ENCODE measurements at regions not wholly inside any gene's neighbourhood (a gene's known extent, or its start where the extent isn't known, plus 50 kb on each side); places are given as distances from the start of the nearest gene placed in this dataset.

- TF ChIP-seq CTCF (IDR thresholded peaks at IDR 0.05 in 2 of 3, conservative IDR thresholded peaks at IDR 0.05 in 1 of 3; ENCODE audit: borderline replicate concordance in 1 of 3, insufficient read depth in 1 of 3, low read depth in 2 of 3, low read length in 2 of 3) (no peak), FOSL1 (IDR thresholded peaks at IDR 0.05; ENCODE audit: low read depth) (no peak), ZFX (IDR thresholded peaks at IDR 0.05) (no peak)
- Histone ChIP-seq H3K9ac (ENCODE audit: low read length) (no peak overlapping the region), H2AFZ (ENCODE audit: low read depth, low read length, poor library complexity, severe bottlenecking) (no peak overlapping the region), H3K4me3 (replicated peaks in 1 of 2; ENCODE audit: low read depth in 1 of 2, low read length in 2 of 2) (no peak overlapping the region), H3K36me3 (ENCODE audit: control insufficient read depth in 1 of 2, insufficient read depth in 2 of 2, low read length in 2 of 2) (no peaks in the 10 kb centered on the region), H3K4me2 (ENCODE audit: low read length) (no peak overlapping the region), H3K79me2 (ENCODE audit: insufficient read depth, low read length) (no peaks in the 10 kb centered on the region), H3K27me3 (ENCODE audit: insufficient read depth, low read length) (no peaks in the 10 kb centered on the region), H3K9me3 (ENCODE audit: control insufficient read depth in 1 of 2, insufficient read depth in 1 of 2, low read depth in 1 of 2, low read length in 2 of 2) (no peaks in the 10 kb centered on the region), H3K27ac (ENCODE audit: low read depth, low read length) (no peak overlapping the region), H4K20me1 (ENCODE audit: insufficient read depth) (no peaks in the 10 kb centered on the region), H3K9me2 (ENCODE audit: insufficient read depth) (no peaks in the 10 kb centered on the region), H3K4me1 (ENCODE audit: control insufficient read depth in 1 of 2, insufficient read depth in 2 of 2, low read length in 2 of 2) (peaks cover 3 to 5% of the 10 kb centered on the region in 2 experiments; a peak in 2 of 4 replicates)
- DNase-seq (ENCODE audit: low read depth, low spot score) (no peak), ATAC-seq (no peak)
- ChIA-PET POLR2A (no interaction called here), CTCF (no interaction called here), RAD21 (ENCODE audit: low non-redundant PET in 1 of 2, low total read pairs in 2 of 2, uncharacterized antibody in 2 of 2, unreplicated experiment in 2 of 2) (no interaction called here)
- BruUV-seq (replicated peaks), result no TSS peak
- intact Hi-C loops (cut with micrococcal nuclease), result no loop called here
These were observed 76.0 kb downstream of the TMCO5A start for GRCh38 chr15:38010395-38010794.

DNA sequence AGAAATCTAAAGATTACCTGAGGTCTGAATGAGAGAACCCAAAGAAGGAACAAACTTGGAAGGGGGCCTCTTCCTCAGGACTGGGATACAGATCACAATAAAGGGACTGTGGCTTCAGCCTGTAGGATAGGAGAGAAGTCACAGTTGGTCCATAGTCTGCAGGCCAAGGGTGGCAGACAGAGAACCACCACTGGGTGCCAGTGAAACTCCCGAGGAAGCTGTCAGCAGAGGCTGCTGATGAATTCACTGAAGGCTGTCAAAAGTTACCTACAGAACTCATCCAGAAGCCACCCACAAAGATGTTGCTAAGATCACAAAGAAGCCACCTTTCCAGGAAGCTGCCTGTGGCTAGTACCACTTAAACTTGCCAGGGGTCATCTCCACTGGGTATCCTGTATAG is 78.5 kb downstream of the TMCO5A start:
- Histone ChIP-seq H3K9me3 (ENCODE audit: control insufficient read depth in 1 of 2, insufficient read depth in 1 of 2, low read depth in 1 of 2, low read length in 2 of 2) (no peaks in the 10 kb centered on the region), H3K27ac (ENCODE audit: low read depth, low read length) (no peak overlapping the region), H3K79me2 (ENCODE audit: insufficient read depth, low read length) (no peaks in the 10 kb centered on the region), H3K9me2 (ENCODE audit: insufficient read depth) (no peaks in the 10 kb centered on the region), H4K20me1 (ENCODE audit: insufficient read depth) (no peaks in the 10 kb centered on the region), H3K4me3 (replicated peaks in 1 of 2; ENCODE audit: low read depth in 1 of 2, low read length in 2 of 2) (no peak overlapping the region), H3K36me3 (ENCODE audit: control insufficient read depth in 1 of 2, insufficient read depth in 2 of 2, low read length in 2 of 2) (no peaks in the 10 kb centered on the region), H3K4me1 (ENCODE audit: control insufficient read depth in 1 of 2, insufficient read depth in 2 of 2, low read length in 2 of 2) (peaks cover 3 to 5% of the 10 kb centered on the region in 2 experiments; a peak in 2 of 4 replicates), H2AFZ (ENCODE audit: low read depth, low read length, poor library complexity, severe bottlenecking) (no peak overlapping the region), H3K27me3 (ENCODE audit: insufficient read depth, low read length) (no peaks in the 10 kb centered on the region), H3K9ac (ENCODE audit: low read length) (no peak overlapping the region), H3K4me2 (ENCODE audit: low read length) (no peak overlapping the region)
- RAD21 ChIA-PET (ENCODE audit: low non-redundant PET in 1 of 2, low total read pairs in 2 of 2, uncharacterized antibody in 2 of 2, unreplicated experiment in 2 of 2), result no interaction called here
- ATAC-seq (peak; percentile 32; the same call in 1 of the 2 replicates), DNase-seq (ENCODE audit: low read depth, low spot score) (no peak)
- POLR2A ChIA-PET, result interaction anchor here (1.7 kb wide), 1 partner anchor 239 kb away, joined by 4 read pairs; no protein-coding TSS in a partner anchor
- CTCF ChIA-PET, result interaction anchor here (0.9 kb wide), 1 partner anchor 340 kb away, joined by 3 read pairs; no protein-coding TSS in a partner anchor
- no peak for TF ChIP-seq ELF1 (IDR thresholded peaks at IDR 0.05; ENCODE audit: borderline replicate concordance, low read depth)
- no peak for TF ChIP-seq ZFX (IDR thresholded peaks at IDR 0.05)
- TF ChIP-seq SIN3A (IDR thresholded peaks at IDR 0.05; ENCODE audit: low read depth), result no peak
- no peak for TF ChIP-seq YY1 (IDR thresholded peaks at IDR 0.05; ENCODE audit: extremely low read depth, insufficient replicate concordance, low read depth, low read length)
- TF ChIP-seq SP1 (IDR thresholded peaks at IDR 0.05; ENCODE audit: low read depth), result no peak
- no peak for TF ChIP-seq CEBPB (IDR thresholded peaks at IDR 0.05; ENCODE audit: low read depth)
- TF ChIP-seq, protein P1, sequence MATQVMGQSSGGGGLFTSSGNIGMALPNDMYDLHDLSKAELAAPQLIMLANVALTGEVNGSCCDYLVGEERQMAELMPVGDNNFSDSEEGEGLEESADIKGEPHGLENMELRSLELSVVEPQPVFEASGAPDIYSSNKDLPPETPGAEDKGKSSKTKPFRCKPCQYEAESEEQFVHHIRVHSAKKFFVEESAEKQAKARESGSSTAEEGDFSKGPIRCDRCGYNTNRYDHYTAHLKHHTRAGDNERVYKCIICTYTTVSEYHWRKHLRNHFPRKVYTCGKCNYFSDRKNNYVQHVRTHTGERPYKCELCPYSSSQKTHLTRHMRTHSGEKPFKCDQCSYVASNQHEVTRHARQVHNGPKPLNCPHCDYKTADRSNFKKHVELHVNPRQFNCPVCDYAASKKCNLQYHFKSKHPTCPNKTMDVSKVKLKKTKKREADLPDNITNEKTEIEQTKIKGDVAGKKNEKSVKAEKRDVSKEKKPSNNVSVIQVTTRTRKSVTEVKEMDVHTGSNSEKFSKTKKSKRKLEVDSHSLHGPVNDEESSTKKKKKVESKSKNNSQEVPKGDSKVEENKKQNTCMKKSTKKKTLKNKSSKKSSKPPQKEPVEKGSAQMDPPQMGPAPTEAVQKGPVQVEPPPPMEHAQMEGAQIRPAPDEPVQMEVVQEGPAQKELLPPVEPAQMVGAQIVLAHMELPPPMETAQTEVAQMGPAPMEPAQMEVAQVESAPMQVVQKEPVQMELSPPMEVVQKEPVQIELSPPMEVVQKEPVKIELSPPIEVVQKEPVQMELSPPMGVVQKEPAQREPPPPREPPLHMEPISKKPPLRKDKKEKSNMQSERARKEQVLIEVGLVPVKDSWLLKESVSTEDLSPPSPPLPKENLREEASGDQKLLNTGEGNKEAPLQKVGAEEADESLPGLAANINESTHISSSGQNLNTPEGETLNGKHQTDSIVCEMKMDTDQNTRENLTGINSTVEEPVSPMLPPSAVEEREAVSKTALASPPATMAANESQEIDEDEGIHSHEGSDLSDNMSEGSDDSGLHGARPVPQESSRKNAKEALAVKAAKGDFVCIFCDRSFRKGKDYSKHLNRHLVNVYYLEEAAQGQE (IDR thresholded peaks at IDR 0.05; ENCODE audit: low read depth), result no peak
- intact Hi-C loops (cut with micrococcal nuclease), result no loop called here
- BruUV-seq (replicated peaks), result no TSS peak

Measured in HCT116 (cell line).